Tibial nerve (tissue), 4 donors: ENCODE measurements at regions not wholly inside any gene's neighbourhood (a gene's known extent, or its start where the extent isn't known, plus 50 kb on each side); places are given as distances from the start of the nearest gene placed in this dataset.

Experiments
- DNase-seq, 2 donors: peaks; one replicate each; pipeline ENCODE4 v3.0.0-alpha.2; 2019; ENCODE audit warnings: low spot score in 2 of 2
- H3K27ac ChIP-seq, 4 donors: fragments of 200-600 bp; sonication (generic) in 3 of 4; one replicate each; pipeline ENCODE4 v1.5.1; 2017 to 2019; ENCODE audit warnings: mild to moderate bottlenecking in 1 of 4
- H3K27me3 ChIP-seq, 2 donors: fragments of 200-600 bp; sonication (generic) in 1 of 2; one replicate each; pipeline versions ENCODE4 v1.5.1 to v1.6.0; 2017 to 2019
- H3K36me3 ChIP-seq, 3 donors: fragments of 200-600 bp; sonication (generic); one replicate each; pipeline ENCODE4 v1.5.1; 2018 to 2019
- H3K4me1 ChIP-seq, 4 donors: fragments of 200-600 bp; sonication (generic) in 3 of 4; one replicate each; pipeline ENCODE4 v1.5.1; 2017 to 2019
- H3K4me3 ChIP-seq, 4 donors: fragments of 200-600 bp; sonication (generic) in 3 of 4; one replicate each; pipeline ENCODE4 v1.5.1; 2017 to 2019; ENCODE audit warnings: mild to moderate bottlenecking in 1 of 4, moderate library complexity in 1 of 4
- H3K9me3 ChIP-seq, 4 donors: fragments of 200-600 bp; sonication (generic) in 3 of 4; one replicate each; pipeline ENCODE4 v1.5.1; 2017 to 2019
- EP300 ChIP-seq, 2 donors: sonication (generic); formaldehyde crosslinking; IDR thresholded peaks; one replicate each; pipeline ENCODE4 v1.6.1; 2017; ENCODE audit warnings: antibody characterized with exemption in 2 of 2, mild to moderate bottlenecking in 1 of 2
- POLR2A ChIP-seq, 2 donors: fragments of 450-650 bp; IDR thresholded peaks; one replicate each; pipeline ENCODE4 v1.6.1; 2017; ENCODE audit warnings: antibody characterized with exemption in 2 of 2, mild to moderate bottlenecking in 2 of 2, moderate library complexity in 2 of 2
- WGBS, 2 donors: methylation state at CpG; one replicate each; pipeline ENCODE4 v1.1.5; 2018; 5-methylcytosine and 5-hydroxymethylcytosine counted together
- TF ChIP-seq, protein P1 (sequence below), 5 experiments: fragments of 200-600 bp in 3 of 5; fragments of 450-650 bp in 2 of 5; sonication (generic) in 3 of 5; IDR thresholded peaks; one replicate each; pipeline ENCODE4 v1.5.1; 2016 to 2019; ENCODE audit warnings: antibody characterized with exemption in 5 of 5, mild to moderate bottlenecking in 3 of 5, moderate library complexity in 2 of 5

DNA sequence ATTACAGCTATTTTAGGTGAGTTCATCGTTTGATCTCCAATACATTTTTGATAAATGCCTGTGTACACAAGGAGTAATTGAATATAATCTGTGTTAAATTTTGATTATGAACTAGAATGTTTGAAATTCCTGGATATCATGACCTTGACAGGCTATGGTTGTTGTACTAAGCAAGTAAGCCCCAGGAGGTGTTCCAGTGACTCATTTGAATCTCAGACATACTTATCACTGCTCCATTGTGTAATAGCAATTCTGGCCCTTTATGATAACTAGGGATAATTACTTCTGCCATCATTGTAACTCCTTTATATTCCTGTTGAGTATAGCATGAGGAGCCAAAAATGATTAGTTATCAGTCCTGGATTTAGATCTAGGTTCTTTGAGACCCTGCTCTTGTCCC lies 1424.6 kb upstream of the ADGRB3 start:
- Histone ChIP-seq H3K4me1 (no peaks in the 10 kb centered on the region), H3K9me3 (no peaks in the 10 kb centered on the region), H3K27ac (no peak overlapping the region), H3K4me3 (no peak overlapping the region), H3K27me3 (no peaks in the 10 kb centered on the region), H3K36me3 (no peaks in the 10 kb centered on the region)
- no peak for DNase-seq
- no peak for TF ChIP-seq EP300 (IDR thresholded peaks at IDR 0.05)
- no peak for TF ChIP-seq POLR2A (IDR thresholded peaks at IDR 0.05)
- 76 to 91% methylated on average over 1 of the region's 1 CpG for WGBS, 2 donors

DNA sequence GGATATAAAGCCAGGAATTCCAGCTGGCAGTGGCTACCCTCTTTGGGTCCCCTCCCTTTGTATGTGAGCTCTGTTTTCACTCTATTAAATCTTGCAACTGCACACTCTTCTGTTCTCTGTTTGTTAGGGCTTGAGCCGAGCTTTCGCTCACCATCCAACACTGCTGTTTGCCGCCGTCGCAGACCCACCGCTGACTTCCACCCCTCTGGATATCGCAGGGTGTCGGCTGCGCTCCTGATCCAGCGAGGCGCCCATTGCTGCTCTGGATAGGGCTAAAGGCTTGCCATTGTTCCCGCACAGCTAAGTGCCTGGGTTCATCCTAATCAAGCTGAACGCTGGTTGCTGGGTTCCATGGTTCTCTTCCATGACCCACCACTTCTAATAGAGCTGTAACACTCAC lies 1433.5 kb upstream of the ADGRB3 start:
- Histone ChIP-seq H3K36me3 (no peaks in the 10 kb centered on the region), H3K4me3 (no peak overlapping the region)
- WGBS, 2 donors, result 95 to 97% methylated on average over 13 of the region's 13 CpGs

DNA sequence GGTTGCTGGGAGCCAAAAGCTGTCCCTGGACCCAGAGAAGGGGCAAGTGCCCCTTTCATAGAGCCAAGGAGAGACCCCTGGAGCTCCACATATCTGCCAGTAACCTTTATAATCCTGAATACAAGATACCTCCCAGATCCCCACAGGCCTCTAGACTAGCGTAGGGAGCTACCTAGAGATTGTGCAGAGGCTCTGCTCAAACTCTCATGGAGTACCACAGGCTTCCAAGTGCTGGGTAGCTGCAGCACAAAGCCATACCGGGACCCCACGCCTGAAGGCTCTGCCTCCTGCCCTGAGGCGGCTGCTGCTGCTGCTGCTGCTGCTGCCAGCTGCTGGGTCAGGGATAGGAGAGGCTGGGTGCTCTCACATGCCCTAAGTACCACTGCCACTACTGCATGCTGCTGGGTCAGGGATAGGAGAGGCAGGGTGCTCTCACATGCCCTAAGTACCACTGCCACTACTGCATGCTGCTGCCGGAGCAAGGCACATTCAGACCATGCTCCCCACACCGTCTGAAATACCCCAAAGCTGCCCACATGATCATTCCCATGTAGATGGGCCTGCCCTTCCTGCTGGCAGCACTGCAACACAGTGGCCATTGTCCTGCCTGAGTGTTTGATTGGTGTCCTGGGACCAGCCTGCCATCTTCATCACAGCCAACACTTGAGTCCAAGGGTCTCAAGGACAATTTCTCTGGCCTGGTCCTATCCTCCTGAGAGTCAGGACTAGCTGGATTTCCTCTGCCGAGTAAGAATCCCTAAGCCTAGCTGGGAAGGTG lies 1434.3 kb upstream of the ADGRB3 start:
- Histone ChIP-seq H3K4me3 (no peak overlapping the region), H3K27me3 (no peaks in the 10 kb centered on the region), H3K4me1 (no peaks in the 10 kb centered on the region), H3K27ac (no peak overlapping the region), H3K9me3 (peaks cover 0 to 20% (median 0%) of the 10 kb centered on the region in 4 donors), H3K36me3 (no peaks in the 10 kb centered on the region)
- WGBS, 2 donors, result 81 to 85% methylated on average over 4 of the region's 7 CpGs
- TF ChIP-seq POLR2A (IDR thresholded peaks at IDR 0.05) (no peak), EP300 (IDR thresholded peaks at IDR 0.05) (no peak)
- TF ChIP-seq, protein P1, sequence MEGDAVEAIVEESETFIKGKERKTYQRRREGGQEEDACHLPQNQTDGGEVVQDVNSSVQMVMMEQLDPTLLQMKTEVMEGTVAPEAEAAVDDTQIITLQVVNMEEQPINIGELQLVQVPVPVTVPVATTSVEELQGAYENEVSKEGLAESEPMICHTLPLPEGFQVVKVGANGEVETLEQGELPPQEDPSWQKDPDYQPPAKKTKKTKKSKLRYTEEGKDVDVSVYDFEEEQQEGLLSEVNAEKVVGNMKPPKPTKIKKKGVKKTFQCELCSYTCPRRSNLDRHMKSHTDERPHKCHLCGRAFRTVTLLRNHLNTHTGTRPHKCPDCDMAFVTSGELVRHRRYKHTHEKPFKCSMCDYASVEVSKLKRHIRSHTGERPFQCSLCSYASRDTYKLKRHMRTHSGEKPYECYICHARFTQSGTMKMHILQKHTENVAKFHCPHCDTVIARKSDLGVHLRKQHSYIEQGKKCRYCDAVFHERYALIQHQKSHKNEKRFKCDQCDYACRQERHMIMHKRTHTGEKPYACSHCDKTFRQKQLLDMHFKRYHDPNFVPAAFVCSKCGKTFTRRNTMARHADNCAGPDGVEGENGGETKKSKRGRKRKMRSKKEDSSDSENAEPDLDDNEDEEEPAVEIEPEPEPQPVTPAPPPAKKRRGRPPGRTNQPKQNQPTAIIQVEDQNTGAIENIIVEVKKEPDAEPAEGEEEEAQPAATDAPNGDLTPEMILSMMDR (IDR thresholded peaks at IDR 0.05), result no peak
- no peak for DNase-seq

More for the DNA sequence above, 1433.5 kb upstream of the ADGRB3 start:
- TF ChIP-seq EP300 (IDR thresholded peaks at IDR 0.05) (no peak), POLR2A (IDR thresholded peaks at IDR 0.05) (no peak)
- TF ChIP-seq, protein P1 (IDR thresholded peaks at IDR 0.05), result no peak
- DNase-seq, result no peak
- Histone ChIP-seq H3K27ac (no peak overlapping the region), H3K4me1 (no peaks in the 10 kb centered on the region), H3K9me3 (peaks cover 0 to 20% (median 0%) of the 10 kb centered on the region in 4 donors), H3K27me3 (no peaks in the 10 kb centered on the region)

DNA sequence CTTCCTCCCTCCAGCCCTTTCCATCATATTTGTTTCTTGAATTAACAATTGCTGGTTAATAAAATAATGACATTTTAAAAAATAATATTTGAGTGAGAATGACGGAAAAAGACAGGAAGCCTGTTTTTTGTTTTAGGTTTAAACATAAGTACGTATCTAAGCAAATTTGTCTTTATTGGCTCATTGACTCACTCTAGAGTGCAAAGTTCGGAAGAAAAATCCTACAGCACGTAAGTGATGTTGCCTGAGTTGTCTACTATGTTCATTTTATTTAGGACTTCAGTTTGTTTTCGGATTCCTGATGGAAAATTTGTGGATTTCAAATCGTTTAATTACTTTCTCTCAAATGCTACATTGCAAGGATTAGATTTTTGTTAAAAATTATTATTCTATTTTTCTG lies 1435.7 kb upstream of the ADGRB3 start:
- TF ChIP-seq POLR2A (IDR thresholded peaks at IDR 0.05) (no peak), EP300 (IDR thresholded peaks at IDR 0.05) (no peak)
- TF ChIP-seq, protein P1 (IDR thresholded peaks at IDR 0.05), result no peak
- no peak for DNase-seq
- H3K36me3 ChIP-seq, result no peaks in the 10 kb centered on the region
- no peaks in the 10 kb centered on the region for H3K4me1 ChIP-seq
- no peak overlapping the region for H3K4me3 ChIP-seq
- peaks cover 0 to 20% (median 0%) of the 10 kb centered on the region in 4 donors for H3K9me3 ChIP-seq
- H3K27ac ChIP-seq, result no peak overlapping the region
- 73 to 79% methylated on average over 6 of the region's 6 CpGs for WGBS, 2 donors
- no peaks in the 10 kb centered on the region for H3K27me3 ChIP-seq

DNA sequence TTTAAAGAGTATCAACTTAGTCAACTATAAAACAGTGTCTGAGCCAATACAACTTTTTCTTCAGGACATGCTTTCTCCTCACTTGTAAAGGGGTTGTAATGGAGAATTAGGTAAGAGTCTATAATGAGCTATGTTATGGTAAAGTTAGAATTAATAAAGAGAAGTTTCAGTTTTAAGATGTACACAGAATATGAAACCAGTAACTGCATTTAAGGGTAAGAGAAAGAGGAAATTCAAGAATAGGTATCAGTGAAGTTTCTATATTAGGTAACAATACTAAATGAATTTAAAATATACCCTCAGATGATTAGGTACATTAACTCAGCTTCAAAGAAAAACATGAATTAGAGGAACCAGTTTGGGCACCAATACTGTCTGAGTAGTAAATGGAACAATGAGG lies 1444.3 kb upstream of the ADGRB3 start:
- TF ChIP-seq POLR2A (IDR thresholded peaks at IDR 0.05), result no peak
- TF ChIP-seq, protein P1 (IDR thresholded peaks at IDR 0.05), result no peak
- no peak for TF ChIP-seq EP300 (IDR thresholded peaks at IDR 0.05)
- no peak overlapping the region for H3K4me3 ChIP-seq
- H3K27me3 ChIP-seq, result no peaks in the 10 kb centered on the region
- no peaks in the 10 kb centered on the region for H3K4me1 ChIP-seq
- no peaks in the 10 kb centered on the region for H3K9me3 ChIP-seq
- no peak for DNase-seq
- no peaks in the 10 kb centered on the region for H3K36me3 ChIP-seq
- no peak overlapping the region for H3K27ac ChIP-seq
